ENCODE measurements at regions not wholly inside any gene's neighbourhood (a gene's known extent, or its start where the extent isn't known, plus 50 kb on each side); places are given as distances from the start of the nearest gene placed in this dataset.
"Not testable (repeated sequence)": the region's sequence is repeated elsewhere in the genome, so short reads cannot be mapped to it uniquely, and the experiment has no call there.

DNA sequence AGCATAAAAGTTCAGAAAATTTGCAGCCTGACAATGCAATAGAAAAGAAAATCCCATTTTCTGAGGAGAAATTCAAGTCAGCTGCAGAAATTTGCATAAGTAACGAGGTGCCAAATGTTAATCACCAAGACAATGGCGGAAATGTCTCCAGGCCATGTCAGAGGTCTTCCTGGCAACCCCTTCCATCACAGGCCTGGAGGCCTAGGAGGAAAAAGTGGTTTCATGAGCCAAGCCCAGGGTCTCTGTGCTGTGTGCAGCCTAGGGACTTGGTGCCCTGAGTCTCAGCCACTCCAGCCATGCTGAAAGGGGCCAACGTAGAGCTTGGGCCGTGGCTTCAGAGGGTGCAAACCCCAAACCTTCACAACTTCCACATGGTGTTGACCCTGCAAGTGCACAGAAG is 94.8 kb upstream of the UNC5B start:
- DNase-seq (ENCODE audit: low read depth in 2 of 2), result not testable (repeated sequence)

DNA sequence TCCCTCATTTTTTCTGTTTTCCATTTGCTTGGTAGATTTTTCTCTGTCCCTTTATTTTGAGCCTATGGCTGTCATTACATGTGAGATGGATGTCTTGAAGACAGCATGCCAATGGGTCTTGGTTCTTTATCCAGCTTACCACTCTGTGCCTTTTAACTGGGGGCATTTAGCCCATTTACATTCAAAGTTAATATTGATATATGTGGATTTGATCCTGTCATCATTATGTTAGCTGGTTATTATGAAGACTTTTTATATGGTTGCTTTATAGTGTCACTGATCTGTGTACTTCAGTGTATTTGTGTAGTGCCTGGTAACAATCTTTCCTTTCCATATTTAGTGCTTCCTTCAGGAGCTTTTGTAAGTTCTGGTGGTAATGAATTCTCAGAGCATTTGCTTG is 89.3 kb upstream of the UNC5B start:
- DNase-seq (ENCODE audit: low read depth in 2 of 2), result no peak

DNA sequence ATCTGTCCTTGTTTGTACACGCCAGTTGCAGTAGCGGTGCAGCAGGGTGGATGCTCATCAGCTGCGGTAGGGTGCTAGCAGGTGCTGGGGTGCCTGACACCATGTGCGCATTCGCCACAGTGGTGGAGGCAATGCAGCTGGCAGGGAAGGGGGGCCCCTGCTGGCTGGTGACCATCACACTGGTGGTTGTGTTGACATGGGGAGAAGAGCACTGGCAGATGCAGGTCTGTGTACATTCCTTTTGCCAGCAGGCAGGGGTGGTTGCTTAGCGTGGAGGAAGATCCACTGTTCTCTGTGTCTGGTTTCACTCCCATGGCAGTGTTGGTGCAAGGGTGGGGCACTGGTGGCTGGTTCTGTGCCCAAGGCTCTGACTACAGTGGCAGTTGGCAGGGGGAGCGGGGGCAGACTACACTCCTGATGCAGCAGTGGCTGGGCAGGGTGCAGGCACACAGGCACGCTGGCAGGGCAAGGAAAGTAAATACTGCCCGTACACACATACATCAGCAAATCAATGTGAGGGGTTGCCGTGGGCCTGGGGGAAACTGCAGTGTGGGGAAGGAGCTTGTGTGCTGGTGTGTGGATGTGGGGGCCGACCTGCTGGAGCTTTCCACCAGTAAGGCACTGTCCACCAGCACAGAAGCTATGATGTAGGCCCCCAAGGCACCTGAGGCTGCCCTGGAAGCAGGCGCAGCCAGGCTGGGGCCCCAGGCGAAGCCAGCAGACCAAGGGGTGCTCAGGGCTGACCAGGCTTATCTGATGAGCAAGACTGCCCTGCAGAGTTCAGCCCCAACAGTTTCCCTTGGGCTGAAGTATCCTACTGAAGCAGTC is 87.2 kb upstream of the UNC5B start:
- no peak for DNase-seq (ENCODE audit: low read depth in 2 of 2)

DNA sequence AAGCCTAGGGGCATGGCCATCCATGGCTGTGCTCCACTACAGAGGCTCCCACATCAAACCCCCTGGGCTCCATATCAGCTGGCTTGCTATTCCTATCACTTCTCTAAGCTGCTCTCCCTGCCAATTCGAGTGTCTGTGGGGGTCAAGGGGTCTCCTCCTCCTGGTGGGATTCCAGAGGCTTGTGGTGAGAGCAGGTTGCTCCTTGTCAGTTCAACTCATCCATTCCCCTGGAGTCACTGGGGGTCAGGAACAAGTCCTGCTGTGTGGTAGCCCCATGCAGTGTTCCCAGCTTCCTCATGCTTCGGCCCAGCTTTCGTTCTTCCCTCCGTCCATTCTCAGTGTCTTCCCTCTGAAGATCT is 86.6 kb upstream of the UNC5B start:
- no peak for DNase-seq (ENCODE audit: low read depth in 2 of 2)

DNA sequence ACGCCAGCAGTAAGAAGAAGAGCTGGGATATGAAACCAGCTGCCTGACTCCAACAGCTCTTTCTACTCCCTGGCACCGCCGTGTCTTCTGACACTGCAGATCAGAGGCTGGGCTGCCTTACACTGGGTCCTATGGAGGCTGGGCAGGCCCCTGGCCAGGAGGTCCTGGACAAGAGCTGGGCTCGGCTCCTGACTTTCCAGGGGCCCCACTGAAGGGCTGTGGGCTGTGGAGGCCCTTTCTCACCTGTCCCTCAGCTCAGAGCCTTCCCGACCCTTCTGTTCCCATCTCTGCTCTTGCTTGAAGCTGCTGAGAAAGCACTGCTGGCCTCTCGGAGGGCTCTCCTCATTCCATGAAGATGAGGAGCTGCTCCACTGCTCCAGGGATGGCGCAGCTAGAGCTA is 85.9 kb upstream of the UNC5B start:
- DNase-seq (ENCODE audit: low read depth in 2 of 2), result no peak

DNA sequence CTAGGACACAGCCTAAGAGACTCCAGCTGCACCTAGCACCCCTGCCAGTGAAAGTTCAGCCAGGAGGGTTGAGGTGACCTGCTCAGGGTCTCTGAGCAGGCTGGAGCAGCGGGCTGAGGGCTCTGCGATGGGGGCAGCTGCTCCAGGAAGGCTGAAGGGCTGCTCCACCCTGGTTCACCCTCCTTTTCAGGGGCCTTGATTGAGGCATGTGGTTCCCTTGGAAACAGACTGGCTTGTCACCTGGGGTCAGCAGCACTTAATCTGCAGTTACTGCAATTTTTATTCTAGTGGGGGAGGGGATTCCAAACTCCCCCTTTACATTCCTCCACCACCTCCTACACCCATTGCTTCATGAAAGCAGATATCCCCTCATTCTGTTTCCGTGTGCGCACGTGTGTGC is 85.3 kb upstream of the UNC5B start:
- DNase-seq (ENCODE audit: low read depth in 2 of 2), result no peak

DNA sequence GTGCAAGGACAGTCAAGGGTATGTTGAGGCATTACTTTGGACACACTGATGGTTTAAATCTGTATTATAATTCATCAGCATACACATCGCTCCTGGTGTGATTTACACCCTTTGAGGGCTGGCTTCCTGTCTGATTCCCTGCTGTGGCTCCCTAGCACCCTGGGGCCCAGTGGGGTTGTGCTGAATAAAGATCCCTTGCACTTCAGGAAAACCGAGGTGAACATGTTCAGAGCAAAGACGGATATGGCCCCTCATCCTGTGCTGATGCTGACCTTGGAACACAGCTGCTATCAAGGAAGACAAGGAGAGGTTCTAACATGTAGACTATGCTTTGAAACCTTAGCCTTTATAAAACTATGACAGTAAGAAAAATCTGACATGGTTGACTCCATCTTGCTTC is 84.6 kb upstream of the UNC5B start:
- no peak for DNase-seq (ENCODE audit: low read depth in 2 of 2)

DNA sequence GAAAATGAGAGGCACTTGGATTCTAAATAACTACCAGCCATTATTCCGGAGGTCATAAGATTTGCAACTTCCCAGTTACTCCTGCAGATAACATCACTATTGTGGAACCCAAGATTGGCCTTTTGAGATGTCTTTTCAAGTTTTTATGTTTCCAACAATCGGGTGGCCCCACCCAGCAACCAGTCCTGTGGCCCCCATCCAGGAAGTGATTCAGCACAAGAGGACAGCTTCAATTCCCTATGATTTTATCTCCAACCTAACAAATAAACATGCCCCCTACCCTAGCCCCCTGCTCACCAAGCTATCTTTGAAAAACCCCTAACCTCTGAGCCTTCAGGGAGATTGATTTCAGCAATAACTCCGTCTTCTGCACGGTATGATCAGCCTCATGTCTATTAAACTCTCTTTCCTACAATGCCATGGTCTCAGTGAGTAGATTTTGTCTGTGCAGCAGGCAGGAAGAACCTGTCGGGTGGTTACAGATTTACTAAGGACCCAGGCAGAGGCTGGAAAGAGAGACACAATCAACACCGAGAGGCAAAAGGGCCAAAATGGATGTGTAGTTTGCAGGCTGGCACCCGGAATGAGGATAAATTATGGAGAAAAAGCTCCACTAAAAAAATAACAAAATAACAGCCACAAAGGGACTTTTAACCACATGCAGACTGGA is 83.9 kb upstream of the UNC5B start:
- DNase-seq (ENCODE audit: low read depth in 2 of 2), result no peak

DNA sequence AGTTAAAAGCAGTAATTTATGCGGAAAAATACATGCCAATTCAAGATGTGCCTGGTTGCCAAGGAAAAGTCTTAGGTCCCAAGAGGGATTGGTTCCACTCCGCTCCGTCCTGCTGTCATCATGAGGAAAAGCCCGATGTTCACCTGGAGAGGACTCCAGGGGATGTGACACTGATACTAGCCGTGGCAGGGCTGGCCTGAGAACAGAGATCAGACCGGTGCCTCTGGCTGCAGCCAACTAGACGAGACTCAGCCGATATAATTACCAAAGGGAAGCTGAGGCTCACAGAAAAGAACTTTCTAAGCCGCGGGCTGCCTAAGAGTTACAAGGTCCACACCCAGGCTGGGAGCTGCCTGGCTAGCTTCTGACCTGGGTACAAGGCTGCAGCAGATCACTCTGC is 81.3 kb upstream of the UNC5B start:
- no peak for DNase-seq (ENCODE audit: low read depth in 2 of 2)

DNA sequence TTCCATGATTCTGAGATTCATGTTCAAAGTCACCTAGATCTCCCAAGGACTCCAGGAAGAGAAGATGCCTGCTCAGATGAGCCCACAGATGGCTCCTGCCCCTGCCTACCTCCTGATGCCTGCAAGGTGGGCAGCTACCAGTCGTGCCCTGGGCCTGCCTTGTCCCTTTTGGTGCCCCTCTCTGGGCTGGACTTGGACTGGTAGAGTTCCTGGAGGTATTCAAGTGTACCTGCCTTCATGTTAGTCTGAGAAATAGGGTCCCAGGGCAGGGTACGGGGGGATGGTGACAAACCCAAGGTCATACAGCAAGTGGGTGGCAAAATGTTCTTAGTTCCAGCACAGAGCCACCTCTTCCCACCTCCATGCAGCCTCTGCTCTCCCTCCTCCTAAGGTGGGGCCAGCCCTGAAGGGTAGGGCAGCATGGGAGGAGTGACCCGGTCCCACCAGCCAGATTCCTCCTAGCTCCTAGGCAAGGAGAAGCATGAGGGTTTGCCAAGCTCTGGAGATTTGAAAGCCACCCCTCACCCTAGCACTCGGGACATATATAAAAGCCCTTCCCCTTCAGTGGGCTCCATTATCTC is 80.8 kb upstream of the UNC5B start:
- DNase-seq (ENCODE audit: low read depth in 2 of 2), result no peak

DNA sequence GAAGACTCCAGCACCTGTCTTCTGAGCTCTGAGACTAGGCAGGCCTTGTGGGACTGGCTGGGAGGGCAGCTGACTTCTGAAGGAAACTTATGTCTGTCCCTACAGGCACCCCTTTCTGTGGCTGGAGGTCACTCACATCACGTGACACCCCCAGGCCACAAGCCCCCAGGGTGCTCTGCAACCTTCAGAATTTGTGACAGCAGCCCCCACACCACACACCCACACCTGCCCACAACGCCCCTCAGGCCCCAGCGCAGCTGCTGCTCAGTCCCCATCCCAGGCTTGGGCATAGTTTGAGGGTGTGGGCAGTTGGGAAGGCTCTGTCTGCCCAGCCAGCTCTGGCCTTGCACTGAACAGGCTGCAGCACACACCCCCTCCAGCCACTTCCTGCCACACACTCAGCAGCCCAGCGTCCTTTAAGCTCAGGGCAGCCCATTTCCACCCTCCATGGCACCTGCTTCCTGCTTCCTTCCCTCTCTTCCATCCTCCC is 80.0 kb upstream of the UNC5B start:
- DNase-seq (ENCODE audit: low read depth in 2 of 2), result no peak

DNA sequence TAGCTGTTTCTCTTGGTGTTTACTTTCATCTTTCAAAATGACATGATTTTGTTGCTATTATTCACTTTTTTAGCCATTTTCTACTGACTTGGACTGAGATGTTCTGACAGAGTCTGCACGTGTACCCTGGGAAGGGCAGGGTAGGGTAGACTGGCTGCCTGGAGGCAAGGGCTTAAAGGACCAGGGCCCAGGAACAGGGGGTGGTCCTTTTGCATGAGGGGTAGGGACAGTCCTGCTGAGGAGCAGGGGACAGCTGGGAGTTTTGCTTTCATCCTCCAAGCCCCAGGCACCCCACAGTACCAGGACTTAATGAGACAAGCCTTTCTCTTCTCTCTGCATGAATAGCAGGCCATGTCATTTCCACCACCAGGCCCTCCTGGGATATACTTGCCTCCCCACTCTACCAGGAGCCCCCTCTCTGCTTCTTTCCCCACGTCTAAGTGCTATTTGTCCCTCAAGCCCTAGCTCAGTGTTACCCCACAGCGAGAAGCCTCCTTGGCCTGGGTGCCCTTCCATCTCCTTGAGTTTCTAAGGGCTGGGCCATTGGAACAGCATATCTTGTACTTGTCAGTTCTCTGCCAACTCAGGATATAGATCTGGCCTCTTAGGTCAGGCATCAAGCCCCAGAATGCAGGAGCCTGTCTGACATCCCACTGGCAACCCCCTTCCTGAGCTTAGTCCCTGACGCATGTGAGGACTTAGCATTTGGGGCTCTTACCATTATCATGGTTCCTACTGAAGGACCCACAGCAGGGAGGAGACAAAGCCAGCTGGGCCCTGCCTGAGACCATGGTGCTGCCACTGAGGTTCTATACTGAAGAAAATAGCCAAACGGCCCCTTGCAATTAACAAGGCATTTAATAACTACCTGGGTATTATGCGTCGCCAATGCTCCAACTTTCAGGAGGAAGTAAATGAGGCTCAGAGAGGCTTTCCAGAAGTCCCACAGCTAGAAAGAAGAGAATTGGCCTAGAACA is 78.4 kb upstream of the UNC5B start:
- DNase-seq (ENCODE audit: low read depth in 2 of 2), result no peak

DNA sequence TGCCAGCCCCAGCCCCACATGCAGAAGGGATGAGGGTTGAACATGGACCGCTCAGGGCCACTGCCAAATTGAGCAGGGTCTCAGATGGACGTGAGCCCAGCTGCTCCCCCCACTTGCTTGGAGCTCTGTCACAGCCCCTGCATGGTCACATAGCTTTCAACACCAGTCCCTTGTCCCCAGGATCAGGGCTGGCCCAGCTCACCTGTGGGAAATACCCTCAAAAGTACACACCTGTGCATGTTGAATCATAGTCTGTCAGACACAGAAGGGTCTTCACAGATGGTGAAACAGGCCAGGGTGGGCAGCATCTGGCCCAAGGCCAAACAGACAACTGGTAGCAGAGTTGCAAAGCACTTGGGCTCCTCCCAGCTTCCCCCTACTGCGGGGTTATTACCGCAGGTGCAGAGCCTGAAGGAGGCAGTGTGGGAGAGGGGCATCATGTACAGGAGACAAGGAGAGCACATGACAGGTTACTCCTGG is 77.6 kb upstream of the UNC5B start:
- no peak for DNase-seq (ENCODE audit: low read depth in 2 of 2)

DNA sequence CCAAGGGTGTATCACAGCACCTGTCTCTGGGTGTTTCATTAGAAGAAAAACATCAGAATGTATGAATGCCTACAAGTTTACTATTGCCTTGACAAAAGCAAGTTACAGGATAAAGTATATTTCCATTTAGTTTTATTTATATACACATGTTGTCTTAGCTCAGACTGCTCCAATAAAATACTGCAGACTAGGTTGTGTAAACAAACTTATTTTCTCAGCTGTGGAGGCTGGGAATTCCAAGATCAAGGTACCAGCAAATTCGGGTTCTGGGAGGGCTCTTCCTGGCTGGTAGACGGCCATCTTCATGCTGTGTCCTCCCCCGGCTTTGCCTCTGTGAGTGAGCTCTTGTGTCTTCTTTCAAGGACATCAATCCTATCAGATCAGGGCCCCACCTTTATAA is 77.1 kb upstream of the UNC5B start:
- no peak for DNase-seq (ENCODE audit: low read depth in 2 of 2)

DNA sequence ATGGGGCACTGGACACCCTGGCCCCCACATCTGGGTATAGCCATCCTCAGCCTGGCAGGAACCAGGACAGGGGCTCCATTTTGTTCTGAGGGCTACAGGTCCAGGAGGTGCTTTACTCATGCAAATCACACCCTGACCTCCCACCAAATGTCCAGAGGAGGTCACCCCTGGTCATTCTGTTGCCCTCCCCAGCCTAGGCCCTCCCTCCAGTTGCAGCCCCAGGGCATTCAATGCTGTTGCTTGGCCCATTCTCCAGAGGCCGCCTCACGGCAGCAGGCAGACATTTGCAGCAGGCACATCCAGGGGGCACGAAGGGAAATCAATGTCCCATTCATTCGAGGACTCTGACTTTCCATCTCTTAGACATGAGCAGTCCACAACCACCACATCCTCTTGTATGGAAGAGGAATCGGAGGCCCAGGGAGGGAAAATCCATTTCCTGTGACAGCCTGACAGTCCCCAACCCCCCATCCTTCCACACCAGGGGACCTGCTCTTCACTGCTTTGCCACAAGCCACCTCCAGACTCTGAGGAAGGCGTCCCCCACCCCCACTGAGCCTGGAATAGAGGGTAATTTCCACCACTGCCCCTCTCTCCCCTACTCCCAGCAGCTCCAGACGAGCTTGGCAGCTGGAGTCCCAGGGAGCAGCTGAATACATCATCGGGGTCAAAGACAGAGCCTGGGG is 76.2 kb upstream of the UNC5B start:
- no peak for DNase-seq (ENCODE audit: low read depth in 2 of 2)

DNA sequence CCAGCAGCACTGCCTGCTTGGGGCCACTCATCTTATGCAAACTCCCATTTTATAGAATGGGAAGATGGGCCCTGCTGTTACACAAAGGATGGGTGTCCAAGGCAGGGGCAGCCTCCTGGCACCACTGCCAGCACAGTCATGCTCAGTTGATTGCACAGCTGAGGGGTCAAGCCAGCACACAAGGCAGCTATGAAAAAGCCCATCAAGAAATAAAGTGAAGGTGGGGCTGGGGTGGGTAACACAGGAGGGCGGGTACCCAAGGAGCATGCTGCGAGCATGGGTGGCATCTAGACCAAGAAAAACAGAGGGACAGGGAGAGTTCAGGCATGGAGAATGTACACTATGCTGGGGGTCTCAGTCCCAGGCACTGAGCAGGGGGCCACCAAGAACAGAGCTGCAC is 74.7 kb upstream of the UNC5B start:
- DNase-seq (ENCODE audit: low read depth in 2 of 2), result no peak

DNA sequence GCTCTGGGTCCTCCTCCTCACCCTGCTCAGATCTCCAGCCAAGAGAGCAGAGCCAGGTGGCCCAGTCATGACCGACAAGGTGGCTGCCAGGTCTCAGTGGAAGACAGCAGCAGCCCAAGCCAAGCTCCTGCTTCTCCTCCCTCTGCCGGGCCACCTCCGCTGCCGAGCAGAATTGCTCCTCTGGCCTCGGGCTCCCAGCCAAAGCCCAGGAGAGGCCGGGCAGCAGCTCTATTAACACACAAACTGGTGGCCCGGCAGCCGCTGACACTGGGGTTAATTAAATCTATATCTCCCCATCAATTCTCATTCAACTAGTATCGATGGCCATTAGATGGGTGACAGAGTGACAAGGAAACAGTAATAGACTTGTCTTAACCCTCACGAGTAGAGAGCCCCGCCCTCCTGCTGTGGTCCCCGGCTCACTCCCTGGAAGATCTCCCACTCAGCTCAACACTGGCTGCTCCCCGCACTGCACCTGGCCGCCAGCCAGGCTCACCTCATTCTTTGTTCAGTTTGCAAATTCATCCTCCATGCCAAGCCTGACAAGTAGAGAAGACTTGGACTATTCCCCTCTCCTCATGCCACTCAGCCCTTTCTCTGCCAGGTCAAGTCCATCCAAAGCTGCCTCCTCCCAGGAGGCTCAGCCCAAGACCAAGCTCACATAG is 74.1 kb upstream of the UNC5B start:
- DNase-seq (ENCODE audit: low read depth in 2 of 2), result no peak

DNA sequence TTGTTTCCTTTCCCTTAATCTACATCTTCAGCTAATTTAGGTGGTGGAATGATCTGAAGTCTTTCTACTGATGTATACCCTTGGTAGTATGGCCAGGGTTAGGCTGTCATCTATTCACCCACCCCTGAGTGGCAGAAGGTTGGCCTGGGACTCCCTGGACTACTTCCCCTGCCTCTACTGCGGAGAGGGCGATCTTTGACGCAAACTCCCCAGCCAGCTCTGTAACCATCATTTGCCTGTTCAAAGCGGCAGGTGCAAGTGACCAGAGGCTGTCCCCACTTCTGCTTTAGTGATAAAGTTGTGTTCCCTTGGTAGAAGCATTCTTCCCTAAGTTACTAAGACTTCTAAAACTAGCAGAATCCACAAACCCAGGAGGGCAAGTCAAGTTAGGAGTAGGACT is 70.8 kb upstream of the UNC5B start:
- DNase-seq (ENCODE audit: low read depth in 2 of 2), result no peak

DNA sequence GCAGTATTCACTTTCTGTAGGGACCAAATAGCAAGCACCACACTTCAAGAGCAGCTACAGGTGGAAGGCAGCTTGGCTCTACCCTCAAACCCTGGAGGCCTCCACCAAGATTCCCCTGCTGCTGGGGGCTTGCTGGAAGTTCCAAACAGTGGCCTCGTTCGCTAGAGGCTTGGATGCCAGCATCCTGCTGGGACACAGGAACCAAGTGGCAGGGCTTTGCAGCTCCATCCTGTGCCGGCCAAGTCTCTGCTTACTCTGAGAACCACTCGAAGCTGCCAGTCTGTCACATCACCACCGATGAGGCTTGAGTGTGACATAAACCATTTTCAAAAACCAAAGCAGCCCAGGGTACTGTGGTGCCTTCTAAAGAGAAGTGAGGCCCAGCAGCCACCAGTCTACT is 69.2 kb upstream of the UNC5B start:
- no peak for DNase-seq (ENCODE audit: low read depth in 2 of 2)

DNA sequence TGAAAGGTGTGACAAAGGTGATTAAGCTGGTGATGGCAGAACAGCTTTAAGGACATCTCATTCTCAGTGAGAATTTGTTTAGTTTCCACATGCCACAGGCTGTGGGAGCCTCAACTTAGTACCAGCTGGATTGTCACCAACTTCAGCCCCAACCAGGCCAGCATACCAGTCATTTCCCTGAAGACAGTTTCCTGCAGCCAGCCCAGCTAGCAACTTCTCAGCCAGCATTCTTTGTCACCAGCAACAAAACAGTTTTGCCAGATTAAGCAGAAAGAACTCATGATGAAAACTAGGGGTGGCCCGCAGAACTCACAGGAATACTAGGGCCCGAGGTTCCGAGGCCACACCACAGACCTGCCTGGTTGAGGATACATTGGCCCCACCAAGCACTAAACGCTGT is 68.8 kb upstream of the UNC5B start:
- no peak for DNase-seq (ENCODE audit: low read depth in 2 of 2)

DNA sequence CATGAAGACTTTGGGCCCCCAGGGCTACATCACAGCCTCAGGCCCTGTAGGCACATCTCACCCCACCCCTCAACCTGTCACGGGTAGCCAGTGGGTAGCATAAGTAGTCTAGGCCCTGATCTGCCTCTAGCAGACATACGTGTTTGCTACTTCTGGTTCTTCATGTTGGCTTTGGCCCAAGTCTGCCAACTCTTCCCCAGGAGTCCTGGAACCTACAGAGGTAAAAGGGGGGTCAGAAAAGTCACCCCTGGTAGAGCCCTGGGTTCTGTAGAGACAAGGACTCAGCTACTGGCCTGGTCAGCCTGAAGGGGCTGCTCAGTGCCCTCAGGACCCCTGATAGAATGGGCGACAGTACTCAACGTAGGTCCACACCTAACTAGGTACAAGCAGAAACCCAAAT is 67.5 kb upstream of the UNC5B start:
- no peak for DNase-seq (ENCODE audit: low read depth in 2 of 2)

Measured in fibroblast of skin of left biceps (primary cell).